ENCODE measurements at regions not wholly inside any gene's neighbourhood (a gene's known extent, or its start where the extent isn't known, plus 50 kb on each side); places are given as distances from the start of the nearest gene placed in this dataset.

- ATAC-seq (ENCODE audit: low read depth in 2 of 2) (no peak), DNase-seq (no peak)
- H3K27ac Mint-ChIP-seq: no peak overlapping the region
- no peaks in the 10 kb centered on the region for H3K27me3 ChIP-seq (ENCODE audit: control insufficient read depth, insufficient read depth, low read length)
- no peak overlapping the region for H3K4me3 Mint-ChIP-seq
- H3K4me1 Mint-ChIP-seq: no peaks in the 10 kb centered on the region
- H3K4me1 ChIP-seq (ENCODE audit: control insufficient read depth, insufficient read depth, low read length, poor library complexity, severe bottlenecking): no peaks in the 10 kb centered on the region
- peaks cover 4% of the 10 kb centered on the region for H3K27me3 Mint-ChIP-seq
- H3K9me3 ChIP-seq (ENCODE audit: control insufficient read depth in 2 of 2, low read length in 2 of 2): no peaks in the 10 kb centered on the region
- H3K27ac ChIP-seq (ENCODE audit: insufficient read depth, low read length, poor library complexity, severe bottlenecking): no peak overlapping the region
- H3K4me3 ChIP-seq (ENCODE audit: low read depth, low read length): no peak overlapping the region
- no peaks in the 10 kb centered on the region for H3K36me3 Mint-ChIP-seq
- H3K36me3 ChIP-seq (ENCODE audit: control insufficient read depth, insufficient read depth, low read length): no peaks in the 10 kb centered on the region
- peaks cover 0 to 2% (median 0%) of the 10 kb centered on the region in 7 donors for H3K9me3 Mint-ChIP-seq
Measured at GRCh38 chr12:106010741-106011140, 128.0 kb downstream of the NUAK1 start.

All from CD4-positive, CD25-positive, alpha-beta regulatory T cell (primary cell).